Thyroid gland (tissue), 4 donors: ENCODE measurements at regions not wholly inside any gene's neighbourhood (a gene's known extent, or its start where the extent isn't known, plus 50 kb on each side); places are given as distances from the start of the nearest gene placed in this dataset.

Experiments used
- DNase-seq, 2 donors: peaks; one replicate each; pipeline ENCODE4 v3.0.0-alpha.2; 2019
- H3K27ac ChIP-seq, 3 donors: fragments of 200-600 bp; sonication (generic); 1 replicate in 2 of 3; 2 replicates in 1 of 3; pipeline ENCODE4 v1.5.1; 2016 to 2019; ENCODE audit warnings: mild to moderate bottlenecking in 1 of 3, moderate library complexity in 1 of 3
- H3K27me3 ChIP-seq: fragments of 200-600 bp; sonication (generic); one replicate; pipeline ENCODE4 v1.5.1; 2019
- H3K36me3 ChIP-seq, 2 donors: fragments of 200-600 bp; sonication (generic); one replicate each; pipeline ENCODE4 v1.5.1; 2016 to 2019
- H3K4me1 ChIP-seq, 2 donors: fragments of 200-600 bp; sonication (generic); one replicate each; pipeline ENCODE4 v1.5.1; 2017 to 2019
- H3K4me3 ChIP-seq, 3 donors: fragments of 200-600 bp; sonication (generic); replicated peaks in 1 of 3; 1 replicate in 2 of 3; 2 replicates in 1 of 3; pipeline ENCODE4 v1.5.1; 2016; ENCODE audit warnings: mild to moderate bottlenecking in 1 of 3
- H3K9me3 ChIP-seq: fragments of 200-600 bp; sonication (generic); one replicate; pipeline ENCODE4 v1.5.1; 2017
- POLR2A ChIP-seq, 2 donors: fragments of 450-650 bp; IDR thresholded peaks; one replicate each; pipeline ENCODE4 v1.6.1; 2017; ENCODE audit warnings: antibody characterized with exemption in 2 of 2, mild to moderate bottlenecking in 2 of 2, moderate library complexity in 1 of 2
- WGBS, 2 donors: methylation state at CpG; one replicate each; pipeline ENCODE4 v1.1.5; 2017; 5-methylcytosine and 5-hydroxymethylcytosine counted together
- intact Hi-C: fragments of 100-400 bp; cut with DNase I; formaldehyde crosslinking; loops from one replicate; pipeline ENCODE4 v1.15.1; 2023
- TF ChIP-seq, protein P1 (sequence below), 6 experiments: fragments of 200-600 bp in 3 of 6; fragments of 450-650 bp in 3 of 6; sonication (generic) in 3 of 6; IDR thresholded peaks; one replicate each; pipeline ENCODE4 v1.5.1; 2016 to 2019; ENCODE audit warnings: antibody characterized with exemption in 6 of 6, mild to moderate bottlenecking in 2 of 6, inconsistent platforms in 1 of 6, moderate library complexity in 1 of 6

DNA sequence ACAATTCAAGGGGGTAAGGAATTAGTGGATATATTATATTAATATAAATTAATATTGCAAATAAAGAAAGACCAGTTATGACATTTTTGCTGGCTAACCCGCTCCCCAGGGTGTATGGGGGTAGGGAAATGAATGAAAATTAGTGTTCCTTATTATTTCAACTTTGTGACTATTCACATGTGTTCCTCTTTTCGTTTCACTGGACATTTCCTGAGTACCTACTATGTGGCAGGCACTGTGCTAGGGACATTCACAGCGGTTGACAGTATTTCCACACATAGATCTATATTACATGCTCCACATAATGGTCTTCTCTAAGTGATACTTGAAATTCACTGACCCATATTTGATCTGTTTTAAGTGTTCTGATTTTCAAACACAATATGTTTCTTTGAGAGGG, 129.8 kb upstream of the USP15 start:
- 56 to 61% methylated on average over 3 of the region's 3 CpGs for WGBS, 2 donors
- intact Hi-C loops: no loop called here
- Histone ChIP-seq H3K36me3 (no peaks in the 10 kb centered on the region), H3K27ac (no peak overlapping the region), H3K27me3 (no peaks in the 10 kb centered on the region), H3K9me3 (no peaks in the 10 kb centered on the region), H3K4me3 (no peak overlapping the region), H3K4me1 (peaks cover 0 to 5% of the 10 kb centered on the region in 2 donors)
- TF ChIP-seq POLR2A (IDR thresholded peaks at IDR 0.05): no peak
- TF ChIP-seq, protein P1, sequence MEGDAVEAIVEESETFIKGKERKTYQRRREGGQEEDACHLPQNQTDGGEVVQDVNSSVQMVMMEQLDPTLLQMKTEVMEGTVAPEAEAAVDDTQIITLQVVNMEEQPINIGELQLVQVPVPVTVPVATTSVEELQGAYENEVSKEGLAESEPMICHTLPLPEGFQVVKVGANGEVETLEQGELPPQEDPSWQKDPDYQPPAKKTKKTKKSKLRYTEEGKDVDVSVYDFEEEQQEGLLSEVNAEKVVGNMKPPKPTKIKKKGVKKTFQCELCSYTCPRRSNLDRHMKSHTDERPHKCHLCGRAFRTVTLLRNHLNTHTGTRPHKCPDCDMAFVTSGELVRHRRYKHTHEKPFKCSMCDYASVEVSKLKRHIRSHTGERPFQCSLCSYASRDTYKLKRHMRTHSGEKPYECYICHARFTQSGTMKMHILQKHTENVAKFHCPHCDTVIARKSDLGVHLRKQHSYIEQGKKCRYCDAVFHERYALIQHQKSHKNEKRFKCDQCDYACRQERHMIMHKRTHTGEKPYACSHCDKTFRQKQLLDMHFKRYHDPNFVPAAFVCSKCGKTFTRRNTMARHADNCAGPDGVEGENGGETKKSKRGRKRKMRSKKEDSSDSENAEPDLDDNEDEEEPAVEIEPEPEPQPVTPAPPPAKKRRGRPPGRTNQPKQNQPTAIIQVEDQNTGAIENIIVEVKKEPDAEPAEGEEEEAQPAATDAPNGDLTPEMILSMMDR (IDR thresholded peaks at IDR 0.05): no peak
- no peak for DNase-seq

DNA sequence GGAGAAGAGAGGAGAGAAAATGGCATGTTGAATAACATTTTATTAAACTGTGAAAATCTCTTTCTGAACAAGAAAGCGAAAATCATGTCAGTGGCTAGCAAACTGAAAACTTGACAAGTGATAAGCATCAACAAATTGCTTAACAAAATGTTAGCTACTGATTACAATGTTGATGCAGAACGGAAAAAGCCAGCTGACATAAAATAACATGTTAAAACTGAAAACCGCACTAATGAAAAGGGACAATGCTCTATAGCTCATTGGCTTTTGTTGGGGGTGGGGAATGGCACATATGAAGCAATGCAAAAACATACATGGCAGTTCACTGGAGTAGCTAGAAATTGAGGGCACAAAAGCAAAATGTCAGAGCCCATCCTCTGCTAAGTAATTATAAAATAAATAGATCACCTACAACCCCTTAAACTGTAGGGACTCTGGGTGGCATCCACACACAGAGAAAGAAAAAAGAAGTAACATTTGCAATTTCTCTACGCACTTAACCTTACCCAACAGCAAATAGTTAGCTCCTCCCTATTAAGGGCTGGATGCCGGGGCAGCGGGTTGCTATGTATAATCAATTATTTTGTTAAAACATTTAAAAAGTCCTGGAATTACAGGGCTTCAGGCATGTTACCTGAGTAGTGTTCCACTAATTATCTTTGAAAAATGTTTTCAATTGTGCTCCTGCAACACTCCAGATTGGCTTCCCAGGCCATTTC, 129.2 kb upstream of the USP15 start:
- no peak for DNase-seq
- no peak overlapping the region for H3K27ac ChIP-seq

DNA sequence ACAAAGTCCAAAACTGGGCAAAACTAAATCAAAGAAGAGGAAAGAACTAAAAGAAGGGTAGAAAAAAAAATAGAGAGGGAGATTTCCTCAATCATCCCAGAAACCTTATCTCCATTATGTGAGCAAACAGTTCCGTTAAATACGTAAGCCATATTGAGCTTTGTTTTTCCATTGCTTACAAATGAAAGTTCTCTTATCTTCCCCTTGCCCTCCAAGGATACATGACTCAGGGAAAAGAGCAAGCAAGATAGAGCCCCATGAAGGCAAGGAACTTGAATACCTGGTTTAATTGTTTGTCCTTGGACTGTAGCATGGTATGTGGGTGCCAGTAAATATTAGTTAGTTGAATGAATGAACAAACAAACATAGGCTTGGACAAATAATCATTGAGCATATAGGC, 126.8 kb upstream of the USP15 start:
- H3K36me3 ChIP-seq: no peaks in the 10 kb centered on the region
- H3K4me3 ChIP-seq: no peak overlapping the region
- no peak for DNase-seq
- H3K9me3 ChIP-seq: no peaks in the 10 kb centered on the region
- intact Hi-C loops: no loop called here
- H3K27me3 ChIP-seq: no peaks in the 10 kb centered on the region
- H3K4me1 ChIP-seq: peaks cover 0 to 5% of the 10 kb centered on the region in 2 donors
- H3K27ac ChIP-seq: no peak overlapping the region
- WGBS, 2 donors: 94% methylated on average over 2 of the region's 2 CpGs
- TF ChIP-seq, protein P1 (IDR thresholded peaks at IDR 0.05): no peak
- no peak for TF ChIP-seq POLR2A (IDR thresholded peaks at IDR 0.05)

More for the DNA sequence above, 129.2 kb upstream of the USP15 start:
- Histone ChIP-seq H3K36me3 (no peaks in the 10 kb centered on the region), H3K27me3 (no peaks in the 10 kb centered on the region), H3K4me3 (no peak overlapping the region), H3K4me1 (peaks cover 0 to 5% of the 10 kb centered on the region in 2 donors), H3K9me3 (no peaks in the 10 kb centered on the region)
- WGBS, 2 donors: 74 to 83% methylated on average over 6 of the region's 6 CpGs
- TF ChIP-seq, protein P1 (IDR thresholded peaks at IDR 0.05): no peak
- no peak for TF ChIP-seq POLR2A (IDR thresholded peaks at IDR 0.05)
- intact Hi-C loops: no loop called here

DNA sequence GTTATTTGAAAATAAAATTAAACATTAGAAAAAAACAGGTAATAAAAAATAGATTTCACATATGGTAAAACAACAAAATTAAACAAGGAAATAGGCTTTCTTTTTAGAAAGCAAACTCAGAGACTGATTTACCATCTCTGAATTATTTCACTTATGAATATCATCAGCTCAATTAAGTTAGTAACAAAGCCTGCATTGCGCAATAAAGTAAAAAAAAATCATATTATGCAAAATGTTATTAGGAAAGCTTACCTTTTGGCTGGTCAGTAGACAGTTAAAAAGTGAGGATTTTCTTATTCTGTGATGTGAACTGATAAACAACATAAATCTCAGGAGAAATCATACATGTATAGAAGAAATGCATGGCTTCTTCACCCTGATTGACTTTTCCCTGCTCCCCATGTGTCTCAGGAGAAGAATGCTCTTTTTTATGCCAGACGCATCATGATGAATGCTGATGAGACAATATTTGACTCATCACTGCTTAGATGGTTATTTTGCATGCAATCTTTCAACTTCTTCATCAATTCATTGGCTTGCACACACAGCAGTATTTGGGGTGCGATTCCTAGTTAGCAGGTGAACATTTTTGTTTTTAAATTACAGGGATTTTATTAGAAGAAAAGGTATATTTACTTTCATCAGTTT, 124.5 kb upstream of the USP15 start:
- H3K4me1 ChIP-seq: peaks cover 0 to under 1% of the 10 kb centered on the region in 2 donors
- 92% methylated on average over 3 of the region's 3 CpGs for WGBS, 2 donors
- DNase-seq: no peak
- no peaks in the 10 kb centered on the region for H3K9me3 ChIP-seq
- intact Hi-C loops: no loop called here
- no peak overlapping the region for H3K4me3 ChIP-seq
- no peaks in the 10 kb centered on the region for H3K36me3 ChIP-seq
- H3K27ac ChIP-seq: no peak overlapping the region
- no peaks in the 10 kb centered on the region for H3K27me3 ChIP-seq
- no peak for TF ChIP-seq POLR2A (IDR thresholded peaks at IDR 0.05)
- TF ChIP-seq, protein P1 (IDR thresholded peaks at IDR 0.05): no peak

DNA sequence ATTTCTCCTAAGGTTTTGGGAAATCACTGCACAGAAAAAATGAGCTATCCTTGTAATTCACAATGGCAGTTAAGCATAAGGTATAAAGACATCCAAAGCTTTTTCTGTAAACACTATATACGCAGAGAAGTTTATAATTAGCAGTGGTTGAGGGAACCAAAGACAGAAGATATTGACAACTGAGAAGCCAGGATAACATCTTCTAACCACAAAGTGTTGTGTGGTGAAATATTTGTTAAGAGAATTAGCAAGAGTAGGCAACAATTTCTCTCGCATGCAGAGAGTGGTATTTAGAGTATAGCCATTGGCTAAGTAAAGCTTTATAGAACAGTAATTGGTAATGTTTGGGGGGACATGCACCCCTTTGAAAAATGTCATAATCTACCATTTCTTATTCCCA, 123.7 kb upstream of the USP15 start:
- WGBS, 2 donors: 90 to 91% methylated on average over 2 of the region's 2 CpGs
- H3K36me3 ChIP-seq: no peaks in the 10 kb centered on the region

More for the DNA sequence above, 123.7 kb upstream of the USP15 start:
- no peak for DNase-seq
- TF ChIP-seq, protein P1 (IDR thresholded peaks at IDR 0.05): no peak
- TF ChIP-seq POLR2A (IDR thresholded peaks at IDR 0.05): no peak
- intact Hi-C loops: no loop called here
- no peaks in the 10 kb centered on the region for H3K4me1 ChIP-seq
- no peak overlapping the region for H3K27ac ChIP-seq
- no peaks in the 10 kb centered on the region for H3K9me3 ChIP-seq
- no peaks in the 10 kb centered on the region for H3K27me3 ChIP-seq
- H3K4me3 ChIP-seq: no peak overlapping the region
